ENCODE measurements at regions not wholly inside any gene's neighbourhood (a gene's known extent, or its start where the extent isn't known, plus 50 kb on each side); places are given as distances from the start of the nearest gene placed in this dataset.

DNA sequence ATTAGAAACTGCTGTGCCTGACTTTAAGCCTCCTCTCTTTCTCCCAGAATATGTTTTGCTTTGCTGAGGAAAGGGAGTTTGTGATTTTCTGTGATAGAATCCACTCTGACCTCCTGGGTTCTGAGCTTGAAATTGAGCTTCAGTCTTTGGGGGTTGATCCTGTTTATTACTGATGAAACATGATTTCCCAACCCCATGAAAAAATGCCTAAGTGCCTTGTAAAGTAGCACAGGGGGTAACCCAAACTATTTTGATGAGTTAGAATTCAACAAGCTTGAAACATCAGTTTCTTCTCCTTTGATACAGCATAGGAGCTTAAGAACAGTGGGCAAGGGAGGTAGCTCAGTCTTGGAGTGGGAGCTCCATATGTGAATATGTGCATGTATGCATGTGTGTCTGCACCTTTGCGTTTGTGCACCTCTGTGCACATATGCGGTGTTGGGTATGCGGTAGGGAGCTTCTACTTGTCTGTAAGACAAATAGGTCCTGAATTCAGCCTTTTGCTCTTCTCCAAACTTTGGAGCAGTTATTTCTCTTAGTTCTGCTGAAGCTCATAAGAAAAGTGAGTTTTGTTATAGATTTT, 364.6 kb downstream of the OSR1 start:
- no peak overlapping the region for H3K4me3 ChIP-seq (ENCODE audit: low read length)
- H3K27me3 Mint-ChIP-seq = no peaks in the 10 kb centered on the region
- H3K4me1 Mint-ChIP-seq (ENCODE audit: low read depth) = no peaks in the 10 kb centered on the region
- no peaks in the 10 kb centered on the region for H3K36me3 Mint-ChIP-seq (ENCODE audit: low read depth)
- H3K27ac Mint-ChIP-seq = no peak overlapping the region
- H3K9me3 Mint-ChIP-seq = no peaks in the 10 kb centered on the region
- no peak for ATAC-seq (ENCODE audit: poor library complexity)
- no peak overlapping the region for H3K4me3 Mint-ChIP-seq
- CTCF ChIA-PET = no interaction called here
- POLR2A ChIA-PET = no interaction called here
- H3K27ac ChIP-seq (ENCODE audit: low read depth in 1 of 2, low read length in 2 of 2) = no peak overlapping the region
- TF ChIP-seq, protein P1, sequence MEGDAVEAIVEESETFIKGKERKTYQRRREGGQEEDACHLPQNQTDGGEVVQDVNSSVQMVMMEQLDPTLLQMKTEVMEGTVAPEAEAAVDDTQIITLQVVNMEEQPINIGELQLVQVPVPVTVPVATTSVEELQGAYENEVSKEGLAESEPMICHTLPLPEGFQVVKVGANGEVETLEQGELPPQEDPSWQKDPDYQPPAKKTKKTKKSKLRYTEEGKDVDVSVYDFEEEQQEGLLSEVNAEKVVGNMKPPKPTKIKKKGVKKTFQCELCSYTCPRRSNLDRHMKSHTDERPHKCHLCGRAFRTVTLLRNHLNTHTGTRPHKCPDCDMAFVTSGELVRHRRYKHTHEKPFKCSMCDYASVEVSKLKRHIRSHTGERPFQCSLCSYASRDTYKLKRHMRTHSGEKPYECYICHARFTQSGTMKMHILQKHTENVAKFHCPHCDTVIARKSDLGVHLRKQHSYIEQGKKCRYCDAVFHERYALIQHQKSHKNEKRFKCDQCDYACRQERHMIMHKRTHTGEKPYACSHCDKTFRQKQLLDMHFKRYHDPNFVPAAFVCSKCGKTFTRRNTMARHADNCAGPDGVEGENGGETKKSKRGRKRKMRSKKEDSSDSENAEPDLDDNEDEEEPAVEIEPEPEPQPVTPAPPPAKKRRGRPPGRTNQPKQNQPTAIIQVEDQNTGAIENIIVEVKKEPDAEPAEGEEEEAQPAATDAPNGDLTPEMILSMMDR (IDR thresholded peaks at IDR 0.05) = no peak
- H3K27me3 ChIP-seq (ENCODE audit: control insufficient read depth in 1 of 2, insufficient read depth in 2 of 2, low read length in 2 of 2) = no peaks in the 10 kb centered on the region
- no peak for DNase-seq
- H3K36me3 ChIP-seq (ENCODE audit: insufficient read depth, low read length) = no peaks in the 10 kb centered on the region
- intact Hi-C loops (cut with DNase I, micrococcal nuclease) = no loop called here
- H3K9me3 ChIP-seq (ENCODE audit: control insufficient read depth in 1 of 2, insufficient read depth in 1 of 2, low read length in 2 of 2) = no peaks in the 10 kb centered on the region
- no peaks in the 10 kb centered on the region for H3K4me1 ChIP-seq (ENCODE audit: insufficient read depth, low read length)

DNA sequence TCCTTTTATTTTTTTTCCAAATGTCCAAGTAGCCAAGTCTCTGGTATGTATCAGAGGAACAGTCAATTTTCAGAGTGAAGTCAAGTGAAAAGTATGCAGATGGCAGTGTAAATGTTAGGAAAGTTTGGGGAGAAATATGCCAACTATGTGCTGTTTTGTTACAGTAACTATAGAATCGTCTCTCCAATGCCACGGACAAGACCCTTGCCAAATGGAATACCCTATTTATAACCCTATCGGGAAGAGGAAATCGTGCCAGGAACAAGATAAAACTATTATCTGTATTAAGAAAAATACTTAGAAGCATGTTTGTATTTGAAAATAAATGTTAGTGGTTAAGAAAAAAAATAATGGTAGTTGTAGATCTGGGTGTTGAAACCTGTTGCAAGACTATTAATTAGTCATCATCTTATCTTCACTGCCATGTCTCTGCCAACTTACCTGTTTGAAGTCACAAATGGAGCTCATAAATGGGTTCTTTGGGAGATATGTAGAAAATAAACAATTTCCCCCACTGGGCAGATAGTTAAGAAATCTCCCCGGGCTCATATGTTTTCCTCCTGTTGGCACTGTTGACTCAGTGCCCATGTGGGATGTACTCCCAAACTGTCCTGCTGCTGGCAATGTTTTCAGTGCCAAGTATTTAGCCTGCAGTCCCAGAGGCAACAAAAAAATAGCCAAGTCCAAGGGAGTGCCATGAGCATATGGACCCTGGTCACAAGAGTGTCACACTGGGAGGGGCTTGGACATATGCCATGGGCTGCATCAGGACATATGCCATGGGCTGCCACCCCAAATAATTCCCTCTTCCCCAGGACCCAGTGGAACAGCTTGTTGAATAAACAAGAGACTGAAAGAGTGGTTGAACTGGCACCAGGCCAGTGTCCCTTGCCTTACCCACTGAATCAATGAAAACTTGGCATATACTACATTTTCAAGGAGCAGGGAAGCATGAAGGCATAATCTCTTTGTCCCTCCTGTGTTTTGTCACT, 366.9 kb downstream of the OSR1 start:
- Histone ChIP-seq H3K9me3 (ENCODE audit: control insufficient read depth in 1 of 2, insufficient read depth in 1 of 2, low read length in 2 of 2) (no peaks in the 10 kb centered on the region), H3K27ac (ENCODE audit: low read depth in 1 of 2, low read length in 2 of 2) (no peak overlapping the region), H3K4me3 (ENCODE audit: low read length) (no peak overlapping the region), H3K4me1 (ENCODE audit: insufficient read depth, low read length) (no peaks in the 10 kb centered on the region), H3K36me3 (ENCODE audit: insufficient read depth, low read length) (no peaks in the 10 kb centered on the region), H3K27me3 (ENCODE audit: control insufficient read depth in 1 of 2, insufficient read depth in 2 of 2, low read length in 2 of 2) (no peaks in the 10 kb centered on the region)
- H3K4me1 Mint-ChIP-seq (ENCODE audit: low read depth) = no peaks in the 10 kb centered on the region
- H3K4me3 Mint-ChIP-seq = no peak overlapping the region
- H3K9me3 Mint-ChIP-seq = no peaks in the 10 kb centered on the region
- no peak overlapping the region for H3K27ac Mint-ChIP-seq
- TF ChIP-seq, protein P1 (IDR thresholded peaks at IDR 0.05) = no peak
- intact Hi-C loops (cut with DNase I, micrococcal nuclease) = no loop called here
- H3K27me3 Mint-ChIP-seq = no peaks in the 10 kb centered on the region
- no peak for ATAC-seq (ENCODE audit: poor library complexity)
- H3K36me3 Mint-ChIP-seq (ENCODE audit: low read depth) = no peaks in the 10 kb centered on the region
- ChIA-PET POLR2A (no interaction called here), CTCF (no interaction called here)
- no peak for DNase-seq

DNA sequence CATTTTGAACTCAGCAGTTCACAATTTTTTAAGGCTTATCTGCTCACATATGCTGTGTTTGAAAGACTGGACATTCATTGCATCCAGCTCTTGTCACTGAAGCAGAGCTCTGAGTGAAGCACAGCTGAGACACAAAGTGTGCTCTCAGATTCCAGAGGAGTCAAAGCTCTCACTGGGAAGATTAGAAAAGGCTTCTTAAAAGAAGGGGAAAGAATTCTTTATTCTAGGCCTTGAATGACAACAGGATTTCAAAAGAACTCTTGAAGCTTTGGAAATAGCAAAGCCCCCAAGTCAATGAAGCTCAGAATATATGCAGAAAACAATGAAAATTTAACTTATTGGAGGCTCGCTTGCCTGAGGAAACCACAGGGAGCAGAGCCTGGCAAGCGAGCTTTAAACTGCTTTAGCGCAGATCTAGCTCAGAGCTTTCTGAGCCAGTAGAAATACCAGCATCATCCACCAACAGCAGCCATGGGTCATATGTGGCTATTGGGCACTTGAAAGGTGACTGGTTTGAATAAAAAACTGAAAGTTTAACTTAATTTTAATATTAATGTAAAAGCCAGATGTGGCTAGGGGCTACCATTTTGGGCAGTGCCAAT, 369.7 kb downstream of the OSR1 start:
- DNase-seq = no peak
- no peaks in the 10 kb centered on the region for H3K36me3 ChIP-seq (ENCODE audit: insufficient read depth, low read length)
- H3K27me3 ChIP-seq (ENCODE audit: control insufficient read depth in 1 of 2, insufficient read depth in 2 of 2, low read length in 2 of 2) = no peaks in the 10 kb centered on the region
- Mint-ChIP-seq H3K27me3 (no peaks in the 10 kb centered on the region), H3K4me3 (no peak overlapping the region), H3K27ac (no peak overlapping the region), H3K4me1 (ENCODE audit: low read depth) (no peaks in the 10 kb centered on the region), H3K36me3 (ENCODE audit: low read depth) (no peaks in the 10 kb centered on the region), H3K9me3 (no peaks in the 10 kb centered on the region)
- no peak overlapping the region for H3K4me3 ChIP-seq (ENCODE audit: low read length)
- ChIA-PET POLR2A (no interaction called here), CTCF (no interaction called here)
- no peak overlapping the region for H3K27ac ChIP-seq (ENCODE audit: low read depth in 1 of 2, low read length in 2 of 2)
- intact Hi-C loops (cut with DNase I, micrococcal nuclease) = no loop called here
- no peaks in the 10 kb centered on the region for H3K9me3 ChIP-seq (ENCODE audit: control insufficient read depth in 1 of 2, insufficient read depth in 1 of 2, low read length in 2 of 2)
- H3K4me1 ChIP-seq (ENCODE audit: insufficient read depth, low read length) = no peaks in the 10 kb centered on the region
- no peak for ATAC-seq (ENCODE audit: poor library complexity)
- TF ChIP-seq, protein P1 (IDR thresholded peaks at IDR 0.05) = no peak
